GM12874 (cell line): ENCODE measurements at regions not wholly inside any gene's neighbourhood (a gene's known extent, or its start where the extent isn't known, plus 50 kb on each side); places are given as distances from the start of the nearest gene placed in this dataset.

Experiments
- TF ChIP-seq, protein P1 (sequence below): IDR thresholded peaks from 2 replicates; pipeline ENCODE4 v1.5.1; 2011; ENCODE audit warnings: low read depth, mild to moderate bottlenecking, control low read depth, low read length, moderate library complexity; ENCODE audit not compliant: insufficient read depth

DNA sequence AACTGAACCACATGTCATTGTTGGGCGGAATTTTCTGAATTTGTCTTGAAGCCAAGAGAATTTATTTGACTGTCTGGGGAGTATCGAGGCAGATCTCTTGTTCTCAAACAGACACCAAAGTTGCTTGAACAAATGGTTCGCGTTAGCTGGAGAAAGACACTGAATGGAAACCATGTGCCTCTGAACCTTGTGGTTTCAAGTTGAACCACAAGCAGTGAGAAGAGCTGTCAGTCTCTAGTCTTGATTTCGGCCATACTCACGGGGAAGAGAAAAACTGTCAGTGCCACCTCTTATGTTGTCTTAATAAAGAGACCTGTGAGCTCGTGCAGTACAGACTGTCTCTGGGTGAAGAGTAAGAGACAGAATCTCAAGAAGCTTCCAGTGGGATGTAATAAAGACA, 886.5 kb upstream of the SOX9 start:
- TF ChIP-seq, protein P1, sequence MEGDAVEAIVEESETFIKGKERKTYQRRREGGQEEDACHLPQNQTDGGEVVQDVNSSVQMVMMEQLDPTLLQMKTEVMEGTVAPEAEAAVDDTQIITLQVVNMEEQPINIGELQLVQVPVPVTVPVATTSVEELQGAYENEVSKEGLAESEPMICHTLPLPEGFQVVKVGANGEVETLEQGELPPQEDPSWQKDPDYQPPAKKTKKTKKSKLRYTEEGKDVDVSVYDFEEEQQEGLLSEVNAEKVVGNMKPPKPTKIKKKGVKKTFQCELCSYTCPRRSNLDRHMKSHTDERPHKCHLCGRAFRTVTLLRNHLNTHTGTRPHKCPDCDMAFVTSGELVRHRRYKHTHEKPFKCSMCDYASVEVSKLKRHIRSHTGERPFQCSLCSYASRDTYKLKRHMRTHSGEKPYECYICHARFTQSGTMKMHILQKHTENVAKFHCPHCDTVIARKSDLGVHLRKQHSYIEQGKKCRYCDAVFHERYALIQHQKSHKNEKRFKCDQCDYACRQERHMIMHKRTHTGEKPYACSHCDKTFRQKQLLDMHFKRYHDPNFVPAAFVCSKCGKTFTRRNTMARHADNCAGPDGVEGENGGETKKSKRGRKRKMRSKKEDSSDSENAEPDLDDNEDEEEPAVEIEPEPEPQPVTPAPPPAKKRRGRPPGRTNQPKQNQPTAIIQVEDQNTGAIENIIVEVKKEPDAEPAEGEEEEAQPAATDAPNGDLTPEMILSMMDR, result no peak

- TF ChIP-seq, protein P1, result no peak
These were observed 882.8 kb upstream of the SOX9 start for GRCh38 chr17:71237903-71238538.

DNA sequence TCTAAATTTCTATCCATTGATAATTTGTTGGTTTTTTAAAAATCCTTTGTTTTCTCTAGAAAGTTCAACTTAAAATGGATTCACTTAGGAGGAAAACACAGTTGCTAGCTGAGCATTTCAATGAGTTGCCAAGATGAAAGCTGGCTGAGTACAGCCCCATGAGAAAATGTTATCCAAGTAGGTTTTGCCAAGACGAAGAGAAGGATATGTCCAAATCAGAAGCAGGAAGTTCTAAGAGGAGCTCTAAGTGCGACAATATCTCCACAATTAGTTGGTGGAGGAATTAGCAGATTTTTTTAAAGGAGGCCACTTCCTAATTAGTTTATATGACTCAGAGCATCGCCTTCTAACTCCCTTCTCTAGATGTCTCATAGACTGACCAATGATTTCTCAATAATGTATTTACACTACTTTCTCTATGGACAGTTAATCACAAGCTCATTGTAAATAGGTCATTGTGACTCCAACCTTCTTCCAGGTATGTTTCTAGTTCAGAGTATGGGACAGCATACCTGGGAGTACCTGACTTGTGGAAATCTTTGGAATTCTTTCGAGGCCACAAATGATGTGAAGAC, 873.3 kb upstream of the SOX9 start:
- TF ChIP-seq, protein P1, result no peak

DNA sequence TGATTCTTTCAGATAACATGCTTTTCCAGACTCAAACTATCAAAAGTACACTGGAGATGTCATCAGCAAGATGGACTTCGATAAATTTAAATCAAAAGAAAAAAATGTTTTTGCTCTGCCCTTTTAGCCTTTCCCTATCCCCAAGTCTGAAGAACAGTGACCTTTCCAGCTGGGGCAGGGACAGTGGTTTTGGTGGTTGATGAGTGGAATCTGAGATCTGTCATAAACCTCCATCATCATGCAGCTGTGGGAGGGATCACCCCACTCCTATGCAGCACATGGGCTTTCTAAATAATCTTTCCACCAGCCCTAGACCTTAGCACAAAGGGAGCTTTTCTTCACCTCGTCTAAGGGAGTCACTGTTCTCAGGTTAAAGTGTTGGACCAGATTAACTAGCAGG, 869.5 kb upstream of the SOX9 start:
- TF ChIP-seq, protein P1, result no peak

GRCh38 chr17:71251951-71252350, 868.9 kb upstream of the SOX9 start:
- TF ChIP-seq, protein P1, result no peak

DNA sequence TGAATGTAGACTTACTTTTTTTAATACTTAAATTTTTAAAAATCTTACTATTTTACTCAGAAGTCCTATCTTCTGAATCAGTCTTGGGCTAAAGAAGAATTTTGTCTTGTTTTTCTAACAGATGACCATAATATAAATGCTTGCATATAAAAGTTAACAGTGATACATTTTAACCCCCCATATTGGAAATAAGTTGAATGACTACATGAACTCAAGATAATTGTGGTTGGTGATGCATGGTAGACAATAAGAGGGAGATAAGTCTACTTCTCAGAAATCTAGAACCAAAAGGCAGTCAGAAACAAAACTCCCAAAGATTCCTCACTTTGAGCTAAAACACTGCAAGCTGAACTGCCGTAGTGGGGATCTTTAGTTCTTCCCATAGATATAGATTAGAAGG, 868.4 kb upstream of the SOX9 start:
- TF ChIP-seq, protein P1, result no peak

- TF ChIP-seq, protein P1, result no peak
These were observed 863.7 kb upstream of the SOX9 start for GRCh38 chr17:71257096-71257495.
